ENCODE measurements at regions not wholly inside any gene's neighbourhood (a gene's known extent, or its start where the extent isn't known, plus 50 kb on each side); places are given as distances from the start of the nearest gene placed in this dataset.

DNA sequence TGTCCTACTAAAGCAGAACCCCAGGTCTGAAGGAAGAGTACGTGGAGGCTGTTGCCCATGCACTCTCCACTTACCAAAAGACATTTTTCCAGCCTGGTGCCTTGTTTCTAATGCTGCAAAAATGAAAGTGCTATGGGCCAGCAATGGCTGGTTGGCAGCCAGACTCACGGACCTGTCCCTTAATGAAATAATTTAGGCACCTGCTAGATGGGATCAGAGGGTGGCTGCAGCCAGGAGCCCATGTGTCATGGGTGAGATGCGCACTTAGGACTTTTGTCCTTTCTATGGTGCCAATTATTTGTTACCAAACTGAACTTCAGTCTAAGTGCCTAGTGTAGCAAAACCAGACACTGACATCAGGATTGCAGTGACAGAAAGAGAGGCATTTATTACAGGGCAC lies 276.3 kb downstream of the YTHDC2 start:
- H3K4me3 Mint-ChIP-seq = no peak overlapping the region
- no peaks in the 10 kb centered on the region for H3K4me1 Mint-ChIP-seq (ENCODE audit: low read depth in 2 of 2)
- H3K27ac Mint-ChIP-seq = no peak overlapping the region
- peaks cover 6% of the 10 kb centered on the region for H3K9me3 Mint-ChIP-seq
- no peak for DNase-seq (ENCODE audit: low spot score)
- H3K36me3 Mint-ChIP-seq = no peaks in the 10 kb centered on the region
- no peak for ATAC-seq
- H3K27me3 Mint-ChIP-seq = no peaks in the 10 kb centered on the region

DNA sequence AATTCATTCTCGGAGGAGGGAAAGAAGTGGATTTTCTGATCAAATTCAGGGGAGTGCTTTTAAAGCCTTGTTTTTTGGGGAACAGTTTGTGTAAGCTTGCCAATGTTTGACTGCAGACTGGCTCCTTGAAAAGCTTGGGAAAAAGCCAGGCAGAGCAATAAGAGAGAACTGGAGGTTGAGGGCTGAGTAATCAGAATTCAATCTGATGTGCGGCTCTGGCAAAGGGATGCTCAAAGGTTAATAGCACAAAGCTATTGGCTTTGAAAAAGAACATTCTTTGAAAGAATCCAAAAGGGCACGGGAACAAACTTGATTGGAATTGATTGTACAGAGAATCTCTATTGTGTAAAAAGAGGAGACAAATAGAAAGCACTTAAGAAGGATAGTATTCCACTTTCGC lies 279.3 kb downstream of the YTHDC2 start:
- peaks cover 8% of the 10 kb centered on the region for H3K9me3 Mint-ChIP-seq
- H3K27me3 Mint-ChIP-seq = no peaks in the 10 kb centered on the region
- DNase-seq (ENCODE audit: low spot score) = no peak
- H3K36me3 Mint-ChIP-seq = no peaks in the 10 kb centered on the region
- no peak for ATAC-seq
- H3K4me3 Mint-ChIP-seq = no peak overlapping the region
- H3K27ac Mint-ChIP-seq = no peak overlapping the region
- no peaks in the 10 kb centered on the region for H3K4me1 Mint-ChIP-seq (ENCODE audit: low read depth in 2 of 2)

DNA sequence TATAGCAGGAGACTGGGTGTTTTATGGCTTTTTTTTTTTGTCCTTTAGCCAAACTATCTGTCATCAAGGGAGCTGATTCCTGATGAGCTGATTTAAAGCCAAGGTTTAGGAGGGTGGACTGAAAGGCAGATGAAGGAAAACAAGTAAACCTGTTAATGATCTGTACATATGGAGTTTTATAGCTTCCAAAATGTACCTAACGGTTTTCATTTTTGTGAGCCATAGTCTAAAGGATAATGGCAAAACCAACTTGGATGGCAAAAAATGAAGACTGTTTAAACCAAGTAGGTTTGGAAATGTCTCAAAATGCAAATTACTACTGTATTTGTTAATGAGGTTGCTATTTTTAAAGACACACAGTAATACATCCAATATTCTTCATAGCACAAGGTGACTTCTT lies 281.5 kb downstream of the YTHDC2 start:
- Mint-ChIP-seq H3K27ac (no peak overlapping the region), H3K27me3 (no peaks in the 10 kb centered on the region), H3K4me1 (ENCODE audit: low read depth in 2 of 2) (no peaks in the 10 kb centered on the region), H3K4me3 (no peak overlapping the region), H3K9me3 (peaks cover 16% of the 10 kb centered on the region), H3K36me3 (no peaks in the 10 kb centered on the region)
- no peak for ATAC-seq
- no peak for DNase-seq (ENCODE audit: low spot score)

GRCh38 chr5:113800686-113801085 lies 287.2 kb downstream of the YTHDC2 start:
- Mint-ChIP-seq H3K27me3 (no peaks in the 10 kb centered on the region), H3K4me1 (ENCODE audit: low read depth in 2 of 2) (no peaks in the 10 kb centered on the region), H3K27ac (no peak overlapping the region), H3K36me3 (no peaks in the 10 kb centered on the region), H3K4me3 (no peak overlapping the region), H3K9me3 (peaks cover 13% of the 10 kb centered on the region)
- no peak for DNase-seq (ENCODE audit: low spot score)
- ATAC-seq = no peak

GRCh38 chr5:113804264-113804663 lies 290.8 kb downstream of the YTHDC2 start:
- no peak for DNase-seq (ENCODE audit: low spot score)
- no peak for ATAC-seq
- Mint-ChIP-seq H3K9me3 (no peaks in the 10 kb centered on the region), H3K4me3 (no peak overlapping the region), H3K36me3 (no peaks in the 10 kb centered on the region), H3K27ac (no peak overlapping the region), H3K27me3 (no peaks in the 10 kb centered on the region), H3K4me1 (ENCODE audit: low read depth in 2 of 2) (no peaks in the 10 kb centered on the region)

GRCh38 chr5:113804943-113805342 lies 291.4 kb downstream of the YTHDC2 start:
- no peak overlapping the region for H3K27ac Mint-ChIP-seq
- H3K9me3 Mint-ChIP-seq = peaks cover 3% of the 10 kb centered on the region
- DNase-seq (ENCODE audit: low spot score) = no peak
- H3K4me1 Mint-ChIP-seq (ENCODE audit: low read depth in 2 of 2) = no peaks in the 10 kb centered on the region
- H3K27me3 Mint-ChIP-seq = no peaks in the 10 kb centered on the region
- H3K4me3 Mint-ChIP-seq = no peak overlapping the region
- H3K36me3 Mint-ChIP-seq = no peaks in the 10 kb centered on the region
- ATAC-seq = no peak

DNA sequence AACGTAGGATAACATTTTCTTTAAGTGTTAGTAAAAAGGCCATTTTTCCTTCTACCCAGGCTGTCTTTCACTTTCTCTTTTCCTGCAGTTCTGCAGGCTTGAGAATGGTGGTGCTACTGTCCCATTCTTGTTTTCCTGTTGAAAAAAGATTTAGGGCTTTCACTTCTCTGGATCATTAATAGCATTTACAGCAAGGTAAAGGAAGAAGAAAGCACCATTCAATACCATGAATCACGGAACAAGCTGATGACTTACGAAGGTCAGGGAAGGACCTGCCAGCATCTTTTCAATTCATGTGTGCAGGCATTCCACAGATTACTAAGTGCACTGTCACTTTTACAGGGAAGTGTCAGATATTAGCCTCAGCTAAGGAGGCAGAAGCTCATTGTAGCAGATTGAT lies 292.8 kb downstream of the YTHDC2 start:
- Mint-ChIP-seq H3K4me3 (no peak overlapping the region), H3K27me3 (no peaks in the 10 kb centered on the region)

DNA sequence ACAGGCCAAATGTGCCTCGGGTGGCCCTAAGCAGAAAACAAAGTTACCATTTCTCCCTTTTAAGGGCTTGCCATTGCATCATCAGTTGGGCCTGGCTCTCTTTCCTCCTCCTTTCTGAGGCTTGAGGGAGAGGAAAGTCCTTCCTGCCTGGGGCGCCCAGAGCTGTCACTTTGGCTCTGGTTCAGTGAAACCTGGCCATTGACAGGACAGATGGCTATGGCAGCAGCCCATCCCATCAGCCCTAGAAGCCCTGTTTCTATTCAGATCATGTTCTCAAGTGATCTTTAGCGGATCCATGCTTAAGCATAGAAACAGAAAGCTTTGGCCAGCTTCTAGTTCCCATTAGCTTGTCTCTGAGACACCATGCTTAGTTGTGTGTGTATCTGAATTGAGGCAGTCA lies 293.4 kb downstream of the YTHDC2 start:
- H3K9me3 Mint-ChIP-seq = peaks cover 7% of the 10 kb centered on the region
- no peaks in the 10 kb centered on the region for H3K4me1 Mint-ChIP-seq (ENCODE audit: low read depth in 2 of 2)
- no peak overlapping the region for H3K4me3 Mint-ChIP-seq
- no peak overlapping the region for H3K27ac Mint-ChIP-seq
- H3K36me3 Mint-ChIP-seq = no peaks in the 10 kb centered on the region
- DNase-seq (ENCODE audit: low spot score) (no peak), ATAC-seq (no peak)
- no peaks in the 10 kb centered on the region for H3K27me3 Mint-ChIP-seq

More for the DNA sequence above, 292.8 kb downstream of the YTHDC2 start:
- ATAC-seq = no peak
- no peak overlapping the region for H3K27ac Mint-ChIP-seq
- H3K36me3 Mint-ChIP-seq = no peaks in the 10 kb centered on the region
- DNase-seq (ENCODE audit: low spot score) = no peak
- H3K9me3 Mint-ChIP-seq = peaks cover 3% of the 10 kb centered on the region
- no peaks in the 10 kb centered on the region for H3K4me1 Mint-ChIP-seq (ENCODE audit: low read depth in 2 of 2)

GRCh38 chr5:113807427-113807991 lies 294.0 kb downstream of the YTHDC2 start:
- DNase-seq (ENCODE audit: low spot score) (no peak), ATAC-seq (no peak)
- Mint-ChIP-seq H3K27ac (no peak overlapping the region), H3K4me1 (ENCODE audit: low read depth in 2 of 2) (no peaks in the 10 kb centered on the region), H3K9me3 (peaks cover 7% of the 10 kb centered on the region), H3K27me3 (no peaks in the 10 kb centered on the region), H3K4me3 (no peak overlapping the region), H3K36me3 (no peaks in the 10 kb centered on the region)

- ATAC-seq (no peak), DNase-seq (ENCODE audit: low spot score) (no peak)
- no peaks in the 10 kb centered on the region for H3K36me3 Mint-ChIP-seq
- no peaks in the 10 kb centered on the region for H3K27me3 Mint-ChIP-seq
- no peaks in the 10 kb centered on the region for H3K4me1 Mint-ChIP-seq (ENCODE audit: low read depth in 2 of 2)
- H3K9me3 Mint-ChIP-seq = peaks cover 7% of the 10 kb centered on the region
- H3K4me3 Mint-ChIP-seq = no peak overlapping the region
- H3K27ac Mint-ChIP-seq = no peak overlapping the region
Observed at GRCh38 chr5:113808956-113809355, 295.5 kb downstream of the YTHDC2 start.

DNA sequence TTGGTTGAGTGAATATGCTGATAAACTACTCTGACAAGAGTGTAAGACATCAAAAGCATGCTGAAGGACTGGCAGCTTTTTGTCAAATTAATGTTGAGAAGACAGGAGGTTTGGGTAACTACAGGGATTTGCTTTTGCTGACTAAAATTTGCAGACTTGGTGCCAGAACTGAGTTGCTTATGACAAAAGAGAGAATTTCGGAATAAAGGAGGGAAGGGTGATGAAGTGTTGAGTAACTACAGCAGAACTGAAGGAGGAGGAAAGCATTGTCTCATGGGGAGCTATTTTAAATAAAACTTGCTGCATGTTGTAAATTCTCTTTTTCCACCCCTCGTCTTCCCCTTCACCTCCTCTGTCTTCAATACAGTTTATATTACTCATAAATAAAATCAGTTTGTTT lies 296.1 kb downstream of the YTHDC2 start:
- H3K4me3 Mint-ChIP-seq = no peak overlapping the region
- no peak overlapping the region for H3K27ac Mint-ChIP-seq
- peaks cover 7% of the 10 kb centered on the region for H3K9me3 Mint-ChIP-seq

GRCh38 chr5:113813466-113813865 lies 300.0 kb downstream of the YTHDC2 start:
- no peak overlapping the region for H3K27ac Mint-ChIP-seq
- H3K4me1 Mint-ChIP-seq (ENCODE audit: low read depth in 2 of 2) = no peaks in the 10 kb centered on the region
- no peak for ATAC-seq
- no peak overlapping the region for H3K4me3 Mint-ChIP-seq
- peaks cover 11% of the 10 kb centered on the region for H3K9me3 Mint-ChIP-seq
- DNase-seq (ENCODE audit: low spot score) = no peak
- H3K27me3 Mint-ChIP-seq = no peaks in the 10 kb centered on the region
- no peaks in the 10 kb centered on the region for H3K36me3 Mint-ChIP-seq

More for the DNA sequence above, 296.1 kb downstream of the YTHDC2 start:
- no peak for ATAC-seq
- no peak for DNase-seq (ENCODE audit: low spot score)
- Mint-ChIP-seq H3K36me3 (no peaks in the 10 kb centered on the region), H3K27me3 (no peaks in the 10 kb centered on the region), H3K4me1 (ENCODE audit: low read depth in 2 of 2) (no peaks in the 10 kb centered on the region)

- Mint-ChIP-seq H3K4me3 (no peak overlapping the region), H3K27me3 (no peaks in the 10 kb centered on the region), H3K27ac (no peak overlapping the region), H3K4me1 (ENCODE audit: low read depth in 2 of 2) (no peaks in the 10 kb centered on the region), H3K36me3 (no peaks in the 10 kb centered on the region), H3K9me3 (peaks cover 4% of the 10 kb centered on the region)
- DNase-seq (ENCODE audit: low spot score) (no peak), ATAC-seq (no peak)
Observed at GRCh38 chr5:113817683-113818082, 304.2 kb downstream of the YTHDC2 start.

- Mint-ChIP-seq H3K36me3 (no peaks in the 10 kb centered on the region), H3K4me1 (ENCODE audit: low read depth in 2 of 2) (no peaks in the 10 kb centered on the region), H3K27ac (no peak overlapping the region), H3K27me3 (no peaks in the 10 kb centered on the region), H3K9me3 (peaks cover 19% of the 10 kb centered on the region), H3K4me3 (no peak overlapping the region)
- DNase-seq (ENCODE audit: low spot score) = no peak
- no peak for ATAC-seq
Observed at GRCh38 chr5:113823696-113824095, 310.2 kb downstream of the YTHDC2 start.

DNA sequence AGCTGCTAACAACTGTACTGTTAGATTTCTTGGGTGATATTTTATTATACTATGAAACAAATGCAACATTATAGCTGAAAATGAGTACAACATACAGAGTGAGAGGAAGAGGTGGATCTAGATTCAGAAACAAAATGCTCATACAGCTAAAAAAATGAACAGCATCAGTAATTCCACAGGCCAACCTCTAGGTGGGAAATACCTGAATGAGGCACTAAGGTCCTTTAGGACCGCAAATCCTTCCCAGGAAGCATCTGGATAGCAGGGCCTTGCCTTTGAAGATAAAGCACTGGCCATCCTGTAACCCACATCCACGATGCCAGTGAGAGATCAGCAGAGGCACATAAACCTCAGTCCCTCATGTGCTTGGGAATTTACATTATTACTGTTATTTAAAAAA lies 310.8 kb downstream of the YTHDC2 start:
- Mint-ChIP-seq H3K4me3 (no peak overlapping the region), H3K36me3 (no peaks in the 10 kb centered on the region), H3K4me1 (ENCODE audit: low read depth in 2 of 2) (no peaks in the 10 kb centered on the region), H3K27me3 (no peaks in the 10 kb centered on the region), H3K27ac (no peak overlapping the region), H3K9me3 (peaks cover 21% of the 10 kb centered on the region)
- ATAC-seq (no peak), DNase-seq (ENCODE audit: low spot score) (no peak)

All from natural killer cell treated with Interleukin-12 subunit alpha and Interleukin-12 subunit beta and Interleukin-15 and Interleukin-18, amount 100 ng/mL, for 72 hours (primary cell).